HG03103 (cell line): ENCODE measurements at regions not wholly inside any gene's neighbourhood (a gene's known extent, or its start where the extent isn't known, plus 50 kb on each side); places are given as distances from the start of the nearest gene placed in this dataset.

ENCODE experiments used
- ATAC-seq: cut with Tn5 transposase; IDR thresholded peaks from one replicate; pipeline ENCODE4 v1.9.1; 2021; ENCODE audit warnings: low read depth; ENCODE audit not compliant: unreplicated experiment

DNA sequence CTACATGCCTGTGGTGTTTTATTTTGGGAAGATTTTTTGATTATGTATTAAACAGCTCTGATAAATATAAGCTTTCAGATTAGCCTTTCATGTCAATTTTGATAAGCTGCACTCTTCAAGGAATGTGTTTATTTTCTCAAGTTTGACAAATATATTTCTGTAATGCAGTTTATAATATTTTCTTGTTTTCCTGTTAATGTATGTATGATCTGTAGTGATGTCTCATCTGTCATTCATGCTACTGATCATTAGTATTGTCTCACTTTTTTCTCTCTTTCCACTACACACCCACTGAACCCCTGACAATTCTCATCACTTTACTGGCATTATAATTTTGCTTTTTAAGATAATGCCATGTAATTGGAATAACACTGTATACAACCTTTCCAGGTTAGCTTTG, 100.9 kb downstream of the TMEM18 start:
- ATAC-seq = no peak

DNA sequence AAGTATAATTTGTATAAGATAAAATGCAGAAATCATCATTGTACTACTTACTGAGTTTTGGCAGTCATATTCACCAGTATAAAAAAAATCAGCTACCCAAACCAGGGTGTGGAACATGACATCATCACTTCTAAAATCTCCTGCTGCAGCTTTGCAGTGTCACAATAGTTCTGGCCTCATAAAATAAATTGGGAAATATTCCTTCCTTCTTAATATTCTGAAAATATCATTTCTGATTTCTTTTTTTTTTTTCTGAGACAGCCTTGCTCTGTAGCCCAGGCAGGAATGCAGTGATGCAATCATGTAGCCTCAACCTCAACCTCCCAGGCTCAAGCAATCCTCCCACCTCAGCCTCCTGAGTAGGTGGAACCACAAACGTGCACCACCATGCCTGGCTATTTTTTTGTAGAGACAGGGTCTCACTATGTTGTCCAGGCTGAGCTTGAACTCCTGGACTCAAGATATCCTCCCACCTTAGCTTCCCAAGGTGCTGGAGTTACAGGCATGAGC, 101.4 kb downstream of the TMEM18 start:
- no peak for ATAC-seq

DNA sequence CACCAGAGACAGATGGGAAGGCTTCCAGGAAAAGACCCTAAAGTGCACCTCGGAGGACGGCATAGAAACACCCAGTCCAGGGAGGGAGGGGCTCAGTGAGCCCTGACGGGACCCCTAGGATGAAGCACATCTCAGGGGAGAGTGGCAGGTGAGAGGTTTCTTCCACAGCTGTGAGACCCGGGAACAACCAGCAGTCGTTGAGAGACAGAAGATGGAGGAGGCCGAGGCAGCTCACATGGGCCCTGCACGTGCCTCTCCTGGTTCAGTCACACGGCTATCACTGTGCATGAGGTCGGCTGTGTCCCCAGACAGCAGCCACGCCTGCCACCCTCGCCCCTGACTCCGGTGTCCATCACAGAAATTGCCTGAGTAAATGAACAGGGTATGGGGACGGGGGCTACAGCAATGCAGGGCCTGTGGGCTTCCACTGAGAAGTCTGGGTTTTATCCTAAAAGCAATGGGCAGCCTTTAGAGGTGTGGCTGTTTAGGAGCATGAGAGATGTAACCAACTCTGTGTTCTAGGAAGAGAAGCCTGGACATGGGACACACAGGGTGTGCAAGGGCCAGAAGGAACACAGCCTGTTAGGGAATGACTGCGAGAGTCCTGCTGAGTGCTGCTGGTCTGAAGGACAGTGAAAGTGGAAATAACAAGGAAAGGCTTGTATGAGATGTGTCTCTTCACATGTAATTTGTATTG, 102.0 kb downstream of the TMEM18 start:
- ATAC-seq = no peak

DNA sequence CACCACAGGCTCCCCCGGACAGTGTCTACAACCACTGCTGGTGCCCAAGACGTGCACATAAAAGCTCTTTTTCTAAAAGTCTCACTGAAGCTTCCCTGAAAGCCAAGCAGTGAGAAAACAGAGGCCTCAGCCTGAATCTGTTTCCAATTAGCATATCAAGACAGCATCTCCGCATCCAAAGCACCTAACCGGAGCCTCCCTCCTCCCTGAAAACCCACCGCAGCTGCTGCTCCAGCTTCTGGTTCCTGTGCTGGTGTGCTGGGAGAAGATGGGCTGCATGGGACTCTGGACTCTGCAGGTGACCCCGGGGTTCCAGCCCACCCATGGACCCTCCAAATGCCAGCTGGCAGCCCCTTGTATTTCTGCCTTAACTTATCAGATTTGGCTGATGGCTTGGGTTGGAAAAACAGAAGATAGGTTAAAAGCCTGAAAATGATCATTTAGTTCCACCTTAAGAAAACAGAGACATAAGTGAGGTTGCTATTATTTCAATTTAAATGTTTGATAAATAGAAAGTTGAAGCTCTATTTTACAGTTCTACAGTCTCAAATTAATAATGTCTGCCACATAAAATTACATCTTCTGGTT, 103.3 kb downstream of the TMEM18 start:
- no peak for ATAC-seq

DNA sequence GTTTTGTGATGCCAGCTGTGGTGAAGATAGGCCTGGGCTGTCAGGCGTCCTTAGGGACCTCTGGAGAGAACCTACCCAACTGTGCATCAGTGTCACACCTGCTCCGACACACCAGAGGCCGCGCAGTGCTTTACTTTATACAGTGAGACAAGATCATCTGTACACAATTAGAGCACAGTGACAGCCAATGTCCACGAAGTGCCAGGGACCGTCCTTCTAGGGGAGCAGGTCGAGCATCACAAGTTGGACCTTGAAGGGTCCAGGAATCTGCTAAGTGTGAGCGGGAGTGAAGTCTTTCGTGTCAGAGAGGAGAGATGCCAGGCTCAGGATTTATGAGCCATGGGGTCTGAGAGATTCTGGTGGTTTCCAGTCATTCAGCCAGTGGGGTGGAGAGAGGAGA, 104.2 kb downstream of the TMEM18 start:
- no peak for ATAC-seq

DNA sequence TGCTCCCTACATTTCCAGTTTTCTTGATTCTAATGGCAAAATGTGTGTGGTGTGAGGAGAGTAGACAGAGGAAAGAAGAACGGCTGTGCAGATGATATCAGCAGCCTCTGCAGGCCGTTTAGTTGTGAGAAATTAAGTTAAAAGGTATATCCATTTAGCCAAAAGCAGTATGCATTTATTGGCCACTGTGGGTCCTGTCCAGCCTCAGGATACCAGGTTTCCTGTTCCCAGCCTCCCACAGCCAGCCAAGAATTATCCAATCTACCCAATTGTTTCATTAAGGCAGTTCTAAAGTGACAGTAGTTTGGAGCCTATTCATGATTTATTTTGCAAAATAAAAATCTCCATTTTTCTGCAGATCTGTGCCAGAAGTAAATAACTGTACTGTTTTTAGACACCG, 107.5 kb downstream of the TMEM18 start:
- ATAC-seq = no peak

DNA sequence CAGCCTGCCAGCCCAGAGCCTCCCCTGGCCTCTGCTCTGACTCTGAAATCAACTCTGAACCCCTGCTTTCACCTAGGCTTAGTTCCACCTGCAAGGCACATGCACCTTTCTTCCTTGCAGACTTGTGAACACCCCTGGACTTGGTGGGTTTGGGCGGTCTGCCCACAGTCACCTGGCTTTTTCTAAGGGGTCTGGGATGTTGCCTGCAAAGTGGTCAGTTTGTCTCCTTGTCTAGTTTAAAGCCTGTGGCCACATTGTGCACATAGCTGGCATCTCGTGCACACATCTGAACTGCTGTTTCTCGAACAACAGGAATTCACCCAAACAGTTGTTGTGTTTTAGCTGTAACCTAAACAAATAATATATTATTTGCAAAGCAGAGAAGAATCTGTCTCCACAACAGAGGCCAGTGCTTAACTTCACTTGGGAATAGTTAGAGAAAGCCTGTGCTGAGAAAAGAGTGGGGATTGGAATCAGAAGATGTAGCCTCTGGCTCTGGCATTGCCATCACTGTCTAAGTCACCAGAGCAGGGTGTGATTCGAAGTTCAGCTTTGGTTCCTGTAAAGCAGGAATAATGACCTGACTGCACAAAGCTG, 108.5 kb downstream of the TMEM18 start:
- ATAC-seq = no peak

DNA sequence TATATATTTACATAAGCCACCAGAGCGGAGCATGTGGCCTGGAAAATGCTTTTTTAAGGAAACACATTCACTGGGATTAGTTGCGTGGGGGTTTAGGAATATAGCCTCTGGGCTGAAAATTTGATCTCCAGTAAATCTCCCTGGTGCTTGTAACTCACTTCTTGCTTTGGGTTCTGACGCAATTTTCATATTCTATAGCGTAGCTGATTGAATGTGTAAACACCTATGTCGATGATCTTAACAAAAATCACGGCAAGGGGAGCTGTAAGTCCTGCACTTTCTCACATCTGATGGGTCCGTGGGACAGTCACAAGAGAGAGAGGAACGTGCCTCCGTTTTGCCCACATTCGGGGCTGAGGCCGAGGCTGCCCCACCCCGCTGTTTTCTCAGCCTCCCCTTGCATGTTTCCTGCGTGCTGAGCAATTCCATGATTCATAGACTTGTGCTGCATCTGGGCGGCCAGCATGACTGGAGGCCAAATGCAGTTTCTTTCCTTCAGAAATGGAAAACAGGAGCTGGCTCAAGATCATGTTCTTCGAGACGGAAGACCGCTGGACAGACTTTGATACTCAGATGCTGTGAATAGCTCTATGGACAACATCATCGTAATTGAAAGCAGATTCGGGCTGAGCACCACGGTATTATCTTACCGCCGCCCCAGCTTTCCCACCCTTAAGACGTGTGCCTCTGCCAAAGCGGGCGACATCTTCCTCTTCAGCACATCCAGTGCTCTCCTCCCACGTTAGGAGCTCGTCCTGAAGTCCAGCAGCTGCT, 109.2 kb downstream of the TMEM18 start:
- no peak for ATAC-seq

DNA sequence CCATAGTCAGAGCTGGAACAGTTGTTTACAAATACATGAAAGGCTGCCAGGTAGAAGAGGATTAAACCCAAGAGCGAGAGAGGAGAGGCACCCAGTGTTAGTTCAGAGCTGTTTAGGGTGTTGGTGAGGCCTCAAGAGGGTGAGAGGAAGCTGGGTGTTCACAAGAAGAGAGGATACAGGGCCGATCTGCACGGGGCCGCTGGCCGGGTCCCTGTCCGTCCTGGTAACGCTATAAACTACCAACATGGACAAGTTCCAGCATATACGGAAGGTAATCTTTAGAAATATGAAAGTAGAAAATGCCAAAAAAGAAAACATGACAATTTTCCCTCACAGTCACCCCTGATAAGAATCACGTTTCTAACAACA, 109.7 kb downstream of the TMEM18 start:
- no peak for ATAC-seq

DNA sequence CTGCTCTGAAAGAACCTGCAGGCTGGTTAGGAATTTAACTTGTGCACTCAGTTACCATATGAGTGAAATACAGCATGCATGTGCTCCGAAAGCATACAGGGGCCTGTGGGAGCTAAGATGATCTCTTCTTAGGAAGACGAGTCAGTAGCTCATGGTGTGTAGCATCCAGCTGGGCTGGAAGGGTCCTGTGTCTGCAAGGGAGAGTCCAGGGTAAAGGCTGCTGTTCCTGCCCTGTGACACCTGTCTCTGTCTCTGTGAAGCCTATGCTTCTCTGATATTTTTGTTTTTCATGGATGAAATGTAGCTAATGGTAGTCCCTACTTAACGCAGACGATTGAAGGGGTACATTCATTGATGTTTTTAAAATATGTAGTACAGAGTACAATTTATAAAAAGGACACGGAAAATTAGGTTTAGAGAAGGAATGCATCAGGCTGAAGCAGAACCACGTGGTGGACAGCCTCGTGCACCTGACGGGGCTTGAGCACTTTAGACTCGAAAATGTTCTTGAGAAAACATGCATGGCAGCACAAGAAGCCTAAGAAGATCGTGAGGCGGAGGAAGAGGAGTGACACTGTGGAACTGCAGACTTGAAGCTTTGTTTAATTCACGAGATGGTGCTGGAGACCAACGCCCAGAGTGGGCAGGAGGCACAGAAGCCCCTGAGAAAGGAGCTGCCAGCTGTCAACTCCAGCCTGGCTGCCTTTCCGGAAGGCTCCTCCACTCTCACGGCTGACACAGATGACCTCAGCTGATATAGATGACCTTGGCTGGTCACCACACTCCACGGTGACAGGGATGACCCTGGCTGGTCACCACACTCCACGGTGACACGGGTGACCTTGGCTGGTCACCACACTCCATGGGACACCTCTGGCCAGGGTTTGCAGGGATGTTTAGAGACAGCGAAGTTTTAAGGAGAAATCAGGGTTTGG, 110.6 kb downstream of the TMEM18 start:
- ATAC-seq = no peak

DNA sequence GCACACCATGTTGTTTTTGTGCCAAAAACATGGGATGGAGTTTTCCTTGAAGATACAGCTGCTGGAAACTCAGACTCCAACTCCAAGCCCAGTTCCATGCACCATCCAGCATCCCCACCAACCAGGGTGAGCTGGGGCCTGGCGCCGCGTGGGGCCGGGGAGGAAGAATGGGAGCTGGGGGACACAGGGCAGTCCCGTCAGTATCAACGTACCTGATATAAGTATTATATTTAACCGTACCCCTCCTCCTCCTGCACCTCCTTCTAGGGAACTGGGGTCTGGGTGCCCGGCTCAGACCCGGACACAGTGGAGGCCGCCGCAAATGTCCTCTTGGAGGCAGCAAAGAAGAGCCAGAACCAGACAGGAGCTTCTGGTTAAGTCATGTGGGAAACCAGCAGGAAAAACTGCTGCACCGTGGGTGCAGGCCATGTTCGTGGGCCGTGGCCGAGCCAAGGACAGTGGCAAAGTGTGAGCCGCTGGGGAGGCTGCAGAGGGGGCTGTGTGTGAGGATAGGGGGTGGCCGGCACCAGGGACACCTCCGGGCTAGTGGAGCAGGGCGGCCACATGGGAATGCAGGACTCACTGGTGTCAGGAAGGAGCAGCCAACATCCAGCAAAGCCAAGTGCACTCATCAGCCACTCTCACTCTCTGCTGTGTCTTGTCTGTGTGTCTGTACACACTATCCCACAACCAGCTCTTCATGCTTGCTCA, 112.6 kb downstream of the TMEM18 start:
- ATAC-seq = no peak

DNA sequence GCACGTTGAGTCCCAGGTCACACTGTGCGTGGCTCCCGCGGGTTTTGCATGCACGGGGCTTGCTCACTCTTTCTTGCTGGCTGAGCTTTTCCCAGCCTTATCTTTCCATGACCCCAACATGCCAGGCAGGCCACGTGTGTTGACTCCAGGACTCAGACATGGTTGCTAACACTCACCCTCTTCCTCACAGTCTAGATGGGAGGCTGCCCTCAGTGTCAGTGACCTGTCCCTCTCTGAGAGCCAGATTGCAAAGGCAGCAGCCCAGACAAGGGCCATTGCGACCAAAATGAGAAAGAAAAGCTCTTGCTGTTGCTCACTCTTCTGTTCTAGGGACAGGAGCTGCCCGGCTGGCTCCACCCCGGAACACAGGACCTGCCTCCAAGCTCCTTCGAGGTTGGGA, 113.7 kb downstream of the TMEM18 start:
- ATAC-seq = no peak

DNA sequence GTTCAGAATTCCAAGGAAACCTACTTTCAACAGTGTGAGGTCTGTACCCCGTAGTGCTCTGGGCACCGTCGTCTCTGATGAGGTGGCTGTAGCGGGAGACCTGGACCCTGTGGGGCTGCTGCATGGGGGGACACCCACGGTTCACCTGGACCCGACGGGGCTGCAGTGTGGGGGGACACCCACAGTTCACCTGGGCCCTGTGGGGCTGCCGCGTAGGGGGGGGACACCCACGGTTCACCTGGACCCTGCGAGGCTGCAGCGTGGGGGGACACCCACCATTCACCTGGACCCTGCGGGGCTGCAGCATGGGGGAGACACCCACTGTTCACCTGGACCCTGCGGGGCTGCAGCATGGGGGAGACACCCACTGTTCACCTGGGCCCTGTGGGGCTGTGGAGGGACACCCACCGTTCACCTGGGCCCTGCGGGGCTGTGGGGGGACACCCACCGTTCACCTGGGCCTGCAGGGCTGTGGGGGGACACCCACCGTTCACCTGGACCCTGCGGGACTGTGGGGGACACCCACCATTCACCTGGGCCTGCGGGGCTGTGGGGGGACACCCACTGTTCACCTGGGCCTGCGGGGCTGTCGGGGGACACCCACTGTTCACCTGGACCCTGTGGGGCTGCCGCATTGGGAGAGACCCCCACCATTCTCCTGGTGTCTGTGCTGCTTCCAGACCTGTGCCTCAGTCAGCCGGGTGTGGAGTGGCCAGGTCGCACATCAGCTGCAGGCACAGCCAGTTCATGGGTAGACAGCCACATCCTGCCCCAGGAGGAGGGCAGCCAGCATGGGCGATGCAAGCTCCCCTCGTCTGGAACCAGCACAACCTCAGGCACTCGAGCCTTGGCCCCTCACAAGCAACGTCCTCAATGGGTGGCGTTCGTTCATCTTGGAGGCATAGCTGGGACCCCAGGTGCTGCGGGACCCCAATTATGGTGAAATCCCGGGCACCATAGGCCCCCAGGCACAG, 114.5 kb downstream of the TMEM18 start:
- ATAC-seq = no peak

DNA sequence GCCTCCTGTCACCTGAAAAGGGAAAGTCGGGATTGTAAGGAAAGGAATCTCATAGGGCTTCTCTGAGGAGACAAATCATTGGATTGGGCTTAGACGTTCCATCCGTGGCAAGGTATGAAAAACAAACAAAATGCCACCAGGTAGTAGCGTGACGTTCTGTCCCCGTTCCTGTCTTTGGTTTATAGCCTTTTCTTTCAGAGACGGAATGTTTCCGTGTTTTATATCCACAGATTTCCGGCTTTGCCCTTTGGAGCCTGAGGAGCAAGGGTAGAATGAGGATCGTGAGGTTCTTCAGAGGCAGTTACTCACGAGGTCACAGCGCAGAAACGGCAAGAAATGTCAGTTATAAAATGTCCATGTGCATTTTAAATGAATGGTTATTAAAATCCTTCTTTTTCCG, 118.3 kb downstream of the TMEM18 start:
- no peak for ATAC-seq

DNA sequence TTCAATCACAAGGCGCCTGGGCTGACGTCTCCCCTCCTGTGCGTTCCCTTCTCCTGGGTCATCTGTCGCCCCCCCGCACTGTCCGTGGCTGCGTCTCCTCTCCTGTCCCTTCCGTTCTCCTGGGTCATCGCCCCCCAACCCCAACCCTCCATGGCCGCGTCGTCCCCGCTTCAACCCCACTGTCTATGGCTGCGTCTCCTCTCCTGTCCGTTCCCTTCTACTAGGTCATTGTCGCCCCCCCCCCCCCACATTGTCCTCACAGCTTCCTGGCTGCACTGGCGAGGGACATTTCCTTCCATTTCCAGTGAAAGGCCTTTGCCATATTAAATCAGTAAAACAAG, 118.9 kb downstream of the TMEM18 start:
- ATAC-seq = no peak

DNA sequence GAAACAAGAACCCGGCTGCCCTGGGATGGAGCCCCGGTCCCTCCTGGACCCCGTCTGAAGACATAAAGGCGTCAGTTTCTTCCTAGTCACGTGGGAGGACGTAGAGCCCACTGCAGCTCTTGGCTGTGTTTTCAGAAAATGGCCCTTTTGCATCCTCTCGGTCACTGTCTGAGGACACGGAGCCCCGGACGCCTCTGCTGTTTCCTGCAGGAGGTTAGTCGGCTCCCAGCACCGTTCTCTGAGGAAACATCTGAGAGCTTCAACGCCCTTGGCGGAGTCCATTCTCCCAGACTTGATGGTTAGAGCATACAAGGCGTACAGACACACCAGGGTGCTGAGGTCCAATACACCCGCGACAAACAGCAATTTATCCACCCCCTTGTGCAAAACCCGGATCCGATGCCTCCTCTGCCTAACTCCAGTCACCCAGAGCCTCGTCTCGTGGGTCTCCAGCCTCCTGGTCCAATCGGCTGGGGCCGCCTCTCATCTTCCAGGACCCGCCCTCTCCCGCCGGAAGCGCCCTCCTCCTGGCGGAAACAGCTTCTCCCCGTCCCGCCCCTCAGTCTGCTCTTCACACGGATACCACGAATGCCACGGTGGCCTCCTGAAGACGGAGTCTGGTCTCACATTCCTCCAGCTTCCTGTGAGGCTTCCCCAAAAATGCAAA, 119.4 kb downstream of the TMEM18 start:
- ATAC-seq = no peak

DNA sequence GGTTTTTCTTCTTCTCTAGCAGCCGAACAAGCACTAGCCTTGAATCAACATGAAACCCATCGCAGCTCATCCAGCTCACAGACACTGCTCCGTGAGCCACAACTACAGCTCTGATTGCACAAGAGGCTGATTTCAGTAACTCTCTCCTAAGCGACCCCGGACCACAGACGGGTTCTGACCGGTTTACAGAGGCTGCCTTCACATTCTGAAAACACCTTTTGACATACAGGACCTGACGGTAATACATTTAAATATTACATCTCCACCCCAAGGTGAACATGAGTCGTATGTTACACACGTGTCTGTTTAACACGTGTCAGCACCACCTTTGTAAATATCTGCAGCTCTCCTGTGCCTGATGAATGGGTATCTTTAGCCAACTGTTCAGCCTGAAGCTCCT, 120.7 kb downstream of the TMEM18 start:
- no peak for ATAC-seq
